NCI-H1436 (cell line): ENCODE measurements at regions not wholly inside any gene's neighbourhood (a gene's known extent, or its start where the extent isn't known, plus 50 kb on each side); places are given as distances from the start of the nearest gene placed in this dataset.
A peak's percentile ranks its signal among the peaks of the same experiment; 100 is the strongest.
"Not testable (repeated sequence)": the region's sequence is repeated elsewhere in the genome, so short reads cannot be mapped to it uniquely, and the experiment has no call there.

Experiments used
- DNase-seq: peaks from one replicate; lab custom pipeline; 2025; lab: John Stamatoyannopoulos, UW

DNA sequence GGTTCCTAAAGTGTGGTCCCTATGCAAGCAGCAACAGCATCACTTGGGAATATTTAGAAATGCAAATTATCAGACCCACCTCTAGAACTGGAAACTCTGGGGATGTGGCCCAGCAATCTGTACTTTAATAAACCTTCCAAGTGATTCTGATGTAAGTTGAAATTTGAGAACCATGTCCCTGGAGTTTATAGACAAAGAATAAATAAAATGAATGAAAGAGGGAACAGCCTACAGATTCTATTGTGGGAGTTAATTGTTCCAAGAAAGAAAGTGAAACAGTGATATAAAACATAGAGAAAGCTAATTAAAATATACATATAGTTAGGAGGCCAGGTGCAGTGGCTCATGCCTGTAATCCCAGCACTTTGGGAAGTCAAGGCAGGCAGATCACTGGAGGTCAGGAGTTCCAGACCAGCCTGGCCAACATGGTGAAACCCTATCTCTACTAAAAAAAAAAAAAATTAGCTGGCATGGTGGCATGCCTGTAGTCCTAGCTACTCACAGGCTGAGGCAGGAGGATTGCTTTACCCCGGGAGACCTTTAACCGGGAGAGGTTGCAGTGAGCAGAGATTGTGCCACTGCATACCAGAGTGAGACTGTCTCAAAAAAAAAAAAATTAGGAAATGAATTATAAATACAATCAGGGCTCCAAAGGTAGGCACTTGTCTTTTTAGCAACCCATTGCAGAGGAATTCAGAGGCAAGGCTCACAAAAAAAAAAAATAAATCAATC, 507.5 kb downstream of the NAV3 start:
- peak; percentile 26 for DNase-seq

DNA sequence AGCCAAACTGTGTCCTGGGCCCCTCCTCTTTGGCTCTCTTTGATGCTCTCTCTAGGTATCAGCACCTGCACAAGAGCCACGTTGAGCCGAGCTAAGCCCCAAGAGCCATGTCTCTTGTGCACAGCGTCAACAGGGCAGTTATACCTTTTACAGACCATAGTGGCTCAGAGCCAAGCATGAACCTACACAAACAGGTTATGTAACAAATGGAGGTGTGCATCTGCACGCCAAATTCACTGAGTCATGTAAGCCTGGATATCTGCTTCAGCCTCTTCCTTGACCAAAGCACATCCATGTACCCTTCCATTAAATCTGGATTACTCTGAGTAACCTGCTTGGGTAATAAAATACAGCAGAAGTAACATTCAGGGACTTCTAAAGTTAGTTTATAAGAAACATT, 509.7 kb downstream of the NAV3 start:
- no peak for DNase-seq

DNA sequence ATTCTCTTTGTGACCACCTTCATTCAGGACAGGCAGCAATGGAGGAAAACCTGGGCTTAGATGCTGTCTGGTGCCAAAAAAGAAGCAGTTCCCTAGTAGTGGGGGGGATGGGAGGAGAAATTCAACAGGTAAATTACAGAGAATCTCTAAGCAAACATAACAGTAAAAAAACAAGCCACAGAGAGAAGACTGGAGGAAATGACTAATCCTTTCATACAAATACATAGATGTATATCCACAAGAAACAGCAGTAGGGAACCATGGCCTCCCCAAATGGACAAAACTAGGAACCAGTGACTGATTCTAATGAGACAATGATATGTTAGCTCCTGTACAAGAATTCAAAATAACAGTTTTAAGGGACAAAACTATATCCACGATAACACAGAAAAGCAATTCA, 513.0 kb downstream of the NAV3 start:
- no peak for DNase-seq

DNA sequence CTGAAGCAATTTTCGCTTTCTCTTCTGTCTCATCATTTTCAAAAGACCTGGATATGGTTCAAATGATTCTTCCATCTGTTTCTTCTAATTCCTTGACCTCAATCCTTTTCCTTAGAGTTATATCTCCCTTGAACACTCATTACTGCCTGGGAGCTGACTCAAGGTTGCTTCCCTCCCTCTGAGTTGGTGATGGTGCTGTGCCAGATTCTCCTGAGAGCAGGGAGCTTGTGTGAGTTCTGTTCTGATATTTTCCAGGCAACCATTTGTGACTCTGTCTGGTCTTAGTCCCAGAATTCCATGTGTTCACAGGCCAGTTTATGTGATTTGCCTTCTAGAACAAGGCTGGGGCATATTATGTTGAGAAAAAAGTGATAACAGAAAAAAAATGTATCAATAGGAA, 505.1 kb upstream of the SYT1 start:
- no peak for DNase-seq

DNA sequence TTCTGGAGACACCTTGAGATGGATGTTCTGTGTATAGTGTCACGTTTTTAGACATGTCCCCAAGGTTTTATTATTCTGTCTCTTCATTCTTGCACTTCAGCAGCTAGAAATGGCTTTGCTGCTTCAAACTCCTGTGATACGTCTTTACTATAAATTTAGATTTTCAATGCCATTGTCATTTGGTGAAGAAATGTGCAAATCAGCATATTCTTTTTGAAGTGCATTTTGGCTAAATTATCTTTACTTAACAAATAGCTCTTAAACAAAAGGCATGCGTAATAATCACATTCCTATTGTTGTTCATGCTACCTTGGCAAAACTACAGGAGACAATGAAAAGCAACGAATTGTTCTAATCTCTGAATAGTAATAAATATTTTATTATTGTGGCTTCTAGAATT, 502.9 kb upstream of the SYT1 start:
- no peak for DNase-seq

DNA sequence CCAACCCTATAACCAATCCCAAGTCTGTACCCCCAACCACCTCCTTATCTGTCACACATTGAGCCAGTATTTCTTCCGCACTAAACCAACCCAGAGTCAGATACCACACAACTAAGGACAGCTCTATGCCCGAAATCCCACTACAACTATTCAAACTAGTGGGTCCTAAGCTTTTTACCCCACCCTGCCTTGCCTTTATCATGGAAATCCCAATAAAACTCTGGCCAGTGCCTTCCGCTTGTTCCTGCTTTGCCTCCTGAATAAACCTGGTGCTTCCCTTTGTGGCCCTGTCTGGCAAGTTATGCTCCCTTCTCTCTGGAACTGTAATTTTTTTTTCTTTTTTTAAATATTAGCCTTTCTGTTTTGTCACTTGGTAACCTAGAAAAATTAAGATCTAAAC, 493.3 kb upstream of the SYT1 start:
- DNase-seq, result no peak

DNA sequence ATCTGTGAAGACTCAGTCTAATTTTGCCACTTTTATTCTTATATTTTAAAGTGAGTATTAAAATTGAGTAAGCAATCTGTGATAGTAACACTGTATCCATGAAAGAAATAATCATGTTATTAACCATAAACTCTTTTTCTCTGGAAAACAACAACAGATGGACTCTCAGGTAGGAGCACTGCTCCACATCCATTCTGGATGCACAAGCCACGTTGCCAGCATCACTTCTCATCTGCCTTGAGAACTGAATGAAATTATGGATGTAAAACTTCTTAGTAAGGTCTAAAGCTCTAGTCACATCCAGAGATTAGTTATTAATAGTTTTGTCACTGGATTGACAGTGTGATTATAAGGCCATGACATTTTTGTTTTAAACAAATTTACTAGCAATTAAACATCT, 489.1 kb upstream of the SYT1 start:
- no peak for DNase-seq

DNA sequence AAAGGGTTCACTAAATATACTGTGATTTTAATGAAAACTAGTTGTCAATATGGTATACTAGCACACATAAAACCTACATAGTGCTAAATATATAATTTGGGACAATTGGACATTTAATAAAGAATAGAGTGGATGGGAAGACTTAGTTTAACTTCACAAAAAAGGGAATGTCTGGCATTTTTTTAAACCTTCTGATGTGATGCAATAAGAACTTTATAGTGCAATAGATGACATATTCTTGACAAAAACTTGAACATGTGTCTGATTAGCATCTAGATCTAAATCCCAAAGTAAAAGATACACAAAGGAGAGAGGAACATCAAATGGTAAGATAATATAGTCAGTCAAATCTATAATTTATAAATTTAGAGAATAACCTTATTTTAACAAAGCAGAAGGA, 488.3 kb upstream of the SYT1 start:
- DNase-seq, result no peak

DNA sequence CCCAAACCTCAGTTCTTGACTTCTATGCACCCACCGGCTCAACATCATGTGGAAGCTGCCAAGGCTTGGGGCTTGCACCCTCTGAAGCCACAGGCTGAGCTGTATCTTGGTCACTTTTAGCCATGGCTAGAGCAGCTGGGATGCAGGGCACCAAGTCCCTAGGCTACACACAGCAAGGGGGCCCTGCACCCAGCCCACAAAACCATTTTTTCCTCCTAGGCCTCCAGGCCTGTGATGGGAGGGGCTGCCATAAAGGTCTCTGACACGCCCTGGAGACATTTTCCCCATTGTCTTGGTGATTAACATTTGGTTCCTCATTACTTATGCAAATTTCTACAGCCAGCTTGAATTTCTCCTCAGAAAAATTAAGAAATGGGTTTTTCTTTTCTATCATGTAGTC, 485.5 kb upstream of the SYT1 start:
- not testable (repeated sequence) for DNase-seq

DNA sequence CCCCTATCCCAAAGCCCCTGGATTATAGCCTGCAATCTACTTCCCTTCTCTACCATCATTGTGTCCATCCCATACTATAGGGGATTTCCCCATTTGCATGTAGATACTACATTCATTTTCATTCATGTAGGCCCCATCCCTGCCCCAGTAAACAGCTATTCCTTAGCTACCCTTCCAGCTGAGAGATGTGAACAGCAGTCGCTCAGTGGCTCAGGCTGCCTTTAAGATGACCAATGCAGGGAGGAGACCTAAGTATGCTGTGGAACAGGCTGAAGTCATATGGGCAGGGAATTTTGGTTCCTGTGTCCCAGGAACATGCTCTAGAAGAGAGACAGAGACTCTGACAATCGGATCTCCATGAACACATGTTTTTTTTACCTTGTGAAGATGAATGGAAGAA, 481.2 kb upstream of the SYT1 start:
- no peak for DNase-seq

DNA sequence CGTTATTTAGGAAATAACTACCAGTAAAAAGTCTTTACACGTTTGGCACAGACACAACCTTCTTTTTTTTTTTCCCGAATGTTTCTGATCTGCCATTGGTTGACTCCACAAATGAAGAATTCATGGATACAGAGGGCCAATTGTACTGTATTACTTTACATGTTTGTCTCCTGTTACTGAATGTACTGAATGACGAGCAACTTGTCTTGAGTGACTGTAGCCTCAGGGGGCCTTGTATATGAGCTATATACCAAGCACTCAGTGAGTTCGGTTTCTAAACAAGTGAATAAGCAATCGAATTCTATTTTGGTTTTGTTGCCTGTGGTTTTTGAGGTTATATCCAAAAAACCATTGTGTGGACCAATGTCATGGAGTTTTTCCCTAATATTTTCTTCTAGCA, 480.0 kb upstream of the SYT1 start:
- no peak for DNase-seq

DNA sequence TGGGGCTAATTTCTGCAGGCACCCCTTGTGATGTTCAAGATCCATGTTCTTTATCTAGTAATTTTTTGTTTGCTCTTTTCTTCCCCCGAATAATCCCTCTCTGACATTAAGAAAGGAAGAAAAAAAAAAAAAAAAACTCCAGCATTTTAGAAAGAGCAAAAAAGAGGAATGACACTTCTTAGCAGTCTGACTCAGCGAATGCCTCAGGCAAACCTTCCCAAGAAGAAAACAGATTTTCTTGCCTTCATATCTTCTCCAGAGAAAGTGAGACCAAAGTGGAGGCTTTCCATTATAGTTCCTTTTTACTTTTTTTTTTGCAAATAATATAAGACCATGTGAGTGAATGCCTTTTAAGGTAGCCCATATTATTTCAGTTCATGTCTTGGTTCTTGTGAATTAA, 479.0 kb upstream of the SYT1 start:
- no peak for DNase-seq

DNA sequence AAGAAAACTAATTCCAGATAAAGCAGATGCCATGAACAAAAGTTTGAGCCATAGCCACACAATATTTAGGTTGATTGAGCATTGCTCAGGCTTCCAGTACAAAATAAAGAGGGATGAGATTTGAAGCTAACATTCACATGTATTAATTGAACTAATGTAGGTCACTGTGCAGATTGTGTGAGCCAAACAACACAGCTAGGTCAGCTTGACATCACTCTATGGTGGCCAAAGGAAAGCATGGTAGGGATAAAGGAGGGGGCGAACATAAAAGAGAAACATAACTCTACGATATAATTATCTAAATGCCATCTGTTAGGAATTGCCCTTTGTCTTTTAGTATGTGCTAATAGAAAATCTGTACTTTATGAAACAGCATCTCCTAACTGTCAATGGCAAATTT, 477.7 kb upstream of the SYT1 start:
- DNase-seq, result no peak

DNA sequence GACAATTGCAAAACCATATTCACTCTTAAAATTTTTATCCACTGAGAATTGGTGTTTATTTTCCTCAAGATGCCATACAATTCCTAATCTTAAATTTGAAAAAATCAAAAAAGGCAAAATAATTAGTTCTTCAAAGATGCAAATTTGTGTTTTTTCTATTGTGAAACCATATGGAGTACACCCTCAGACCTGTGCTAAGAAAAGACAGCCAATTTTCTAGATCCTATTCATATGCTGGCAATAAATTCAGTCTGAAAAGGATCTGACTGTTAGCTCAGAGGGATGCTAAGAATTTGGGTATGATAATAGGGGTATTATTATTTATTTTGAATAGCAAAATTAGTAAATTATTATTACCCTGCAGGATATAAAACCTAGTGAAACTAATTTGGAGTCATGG, 476.9 kb upstream of the SYT1 start:
- no peak for DNase-seq

DNA sequence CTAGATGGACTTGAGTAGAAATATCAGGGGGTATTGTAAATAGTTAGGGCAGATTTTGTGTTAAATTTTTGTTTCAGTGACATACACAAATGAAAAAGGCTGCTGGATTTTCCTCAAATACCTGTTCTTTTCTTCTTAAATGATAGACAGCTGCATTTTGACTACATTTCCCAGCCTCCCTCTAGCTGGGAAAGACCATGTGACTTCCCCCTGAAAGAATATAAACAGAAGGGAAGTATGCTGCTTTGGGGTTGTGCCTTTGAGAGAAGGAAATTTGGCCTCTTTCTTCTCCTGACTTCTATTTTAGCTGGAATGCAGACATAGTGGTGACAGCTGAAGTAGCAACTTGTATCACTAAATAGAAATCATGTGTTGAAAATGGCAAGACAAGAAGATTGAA, 476.1 kb upstream of the SYT1 start:
- DNase-seq, result no peak

DNA sequence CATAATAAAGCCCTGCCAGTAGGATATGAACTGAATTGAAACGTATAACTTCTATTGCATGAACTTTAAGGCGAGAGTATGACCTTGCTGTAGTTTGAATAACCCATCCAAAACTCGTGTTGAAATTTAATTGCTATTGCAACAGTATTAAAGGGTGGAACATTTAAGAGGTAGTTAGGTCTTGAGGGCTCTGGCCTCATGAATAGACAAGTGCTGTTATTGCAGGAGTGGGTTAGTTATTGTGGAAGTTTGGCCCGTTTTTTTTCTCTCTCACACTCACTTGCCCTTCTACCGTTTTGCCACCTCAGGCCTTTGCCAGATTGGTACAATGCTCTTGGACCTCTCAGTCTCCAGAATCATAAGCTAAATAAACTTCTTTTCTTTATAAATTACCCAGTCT, 473.7 kb upstream of the SYT1 start:
- DNase-seq, result no peak

DNA sequence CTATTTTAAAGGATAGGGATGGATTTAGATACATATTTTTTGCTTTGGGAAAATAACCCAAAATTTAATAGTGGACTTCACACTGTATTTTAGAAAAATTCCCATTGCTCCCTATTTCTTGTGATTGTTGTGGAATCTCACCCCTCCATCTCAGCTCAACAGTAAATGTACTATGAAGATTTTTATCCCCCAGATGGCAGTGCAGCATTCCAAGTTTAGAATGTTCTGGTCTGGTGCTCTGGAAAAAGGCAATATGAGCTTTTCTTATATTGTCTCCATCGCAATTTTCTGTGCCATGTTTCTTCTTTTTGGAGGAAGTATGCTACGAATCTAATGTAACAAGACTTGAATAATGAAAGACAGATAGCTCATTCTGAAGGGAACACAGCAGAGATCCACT, 471.7 kb upstream of the SYT1 start:
- DNase-seq, result peak; percentile 9

DNA sequence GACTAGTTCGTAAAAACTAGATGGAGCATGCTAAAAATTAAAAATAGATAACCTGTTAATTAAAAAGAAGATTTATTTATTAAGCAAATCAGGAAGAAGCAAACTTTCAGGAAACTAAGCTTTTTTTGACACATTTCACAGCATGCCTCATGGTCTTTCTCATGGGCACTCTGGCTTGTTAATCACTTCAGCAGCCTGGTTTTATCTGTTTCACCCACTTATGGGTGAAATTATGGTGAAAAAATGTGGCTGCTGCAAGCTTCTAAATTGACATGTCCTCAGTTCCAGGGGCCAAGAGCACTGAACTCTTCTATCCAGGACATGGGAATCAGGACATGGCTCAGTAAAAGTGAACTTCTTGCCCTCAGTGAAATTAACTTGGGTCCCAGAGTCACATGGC, 468.6 kb upstream of the SYT1 start:
- no peak for DNase-seq

DNA sequence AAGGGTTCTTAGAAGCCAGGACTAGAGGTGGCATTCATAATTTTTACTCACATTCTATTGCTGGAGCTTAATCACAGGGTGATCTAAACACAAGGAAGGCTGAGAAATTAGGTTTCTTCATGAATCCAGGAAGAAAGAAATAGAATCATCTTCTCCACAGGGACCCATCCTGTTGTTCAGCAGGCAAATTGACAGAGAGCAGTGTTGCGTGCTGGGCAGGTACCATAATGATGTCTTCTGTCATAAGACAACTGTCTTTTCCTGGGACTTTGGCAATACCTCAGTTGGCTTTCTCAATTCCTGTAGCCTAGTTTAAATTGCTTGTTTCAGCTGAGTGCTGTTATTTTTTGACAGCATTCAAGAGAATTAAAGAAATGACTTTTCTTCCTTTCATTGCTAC, 468.0 kb upstream of the SYT1 start:
- no peak for DNase-seq

DNA sequence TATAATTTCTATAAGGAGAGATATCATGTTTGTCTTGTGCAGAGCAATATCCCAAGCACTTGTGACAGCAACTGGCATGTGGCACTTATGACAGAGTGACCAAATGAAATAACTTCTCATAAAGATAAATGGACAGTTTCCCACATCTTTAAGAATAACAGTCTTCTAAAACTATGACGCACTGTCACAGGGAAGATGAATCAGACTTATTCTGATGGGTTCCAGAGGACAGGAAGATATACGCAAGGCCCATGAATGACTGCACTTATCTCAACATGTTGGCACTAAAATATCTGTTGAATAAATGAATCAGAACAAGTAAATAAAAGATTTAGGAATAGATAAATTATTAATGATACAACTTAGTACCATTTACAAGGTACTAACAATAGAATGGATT, 465.8 kb upstream of the SYT1 start:
- no peak for DNase-seq

DNA sequence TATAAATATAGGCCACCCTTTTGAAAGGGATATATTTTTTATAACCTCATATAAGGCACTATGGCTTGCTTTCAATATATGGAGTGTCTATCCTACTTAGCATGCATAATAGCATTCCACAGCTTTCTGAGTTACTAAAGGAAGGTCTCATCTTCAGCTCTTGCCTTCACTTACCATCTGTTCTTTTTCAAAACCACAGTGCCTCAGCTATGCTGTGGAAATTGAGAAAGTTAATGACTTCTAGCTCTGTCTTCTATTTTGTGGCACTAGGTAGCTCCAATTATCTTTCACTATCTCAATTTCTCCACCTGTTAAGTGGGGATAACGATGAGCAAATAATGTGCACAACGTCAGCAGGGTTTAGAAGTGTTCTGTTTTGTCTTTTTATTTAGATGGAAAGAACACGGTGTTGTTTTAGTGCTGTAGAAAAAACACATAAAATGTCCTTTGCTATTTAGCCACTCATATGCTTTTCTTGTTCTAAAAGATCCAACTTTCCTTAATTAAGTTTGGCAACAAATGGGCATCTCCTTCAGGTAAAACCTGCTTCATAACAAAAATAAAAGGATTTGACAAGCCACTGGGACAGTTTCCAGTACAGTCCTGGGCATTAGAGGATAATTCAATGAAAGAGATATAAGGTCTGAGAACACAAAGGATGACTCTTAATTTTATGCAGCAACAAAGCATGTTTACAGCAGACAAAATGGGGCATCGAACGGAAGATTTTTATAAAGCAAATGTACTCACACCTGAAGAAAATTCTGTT, 462.0 kb upstream of the SYT1 start:
- peak; percentile 27 for DNase-seq

DNA sequence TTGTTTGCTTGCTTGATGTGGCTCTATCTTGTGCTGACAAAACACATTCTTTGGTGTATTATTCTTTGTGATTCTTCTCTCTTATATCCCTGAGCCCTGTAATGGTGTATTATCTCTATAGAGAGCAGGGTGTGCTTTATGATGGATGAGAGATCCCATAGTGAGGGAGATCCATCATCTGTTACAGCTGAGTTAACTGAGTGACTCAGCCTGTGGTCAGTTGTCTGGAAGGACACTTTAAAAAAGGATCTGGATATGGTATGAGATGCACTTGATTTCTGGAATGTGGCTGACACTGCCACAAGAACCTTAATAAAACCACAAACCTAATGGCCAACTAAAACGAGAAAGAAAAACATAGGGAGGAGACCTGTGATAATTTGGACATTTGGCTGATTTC, 461.4 kb upstream of the SYT1 start:
- no peak for DNase-seq

DNA sequence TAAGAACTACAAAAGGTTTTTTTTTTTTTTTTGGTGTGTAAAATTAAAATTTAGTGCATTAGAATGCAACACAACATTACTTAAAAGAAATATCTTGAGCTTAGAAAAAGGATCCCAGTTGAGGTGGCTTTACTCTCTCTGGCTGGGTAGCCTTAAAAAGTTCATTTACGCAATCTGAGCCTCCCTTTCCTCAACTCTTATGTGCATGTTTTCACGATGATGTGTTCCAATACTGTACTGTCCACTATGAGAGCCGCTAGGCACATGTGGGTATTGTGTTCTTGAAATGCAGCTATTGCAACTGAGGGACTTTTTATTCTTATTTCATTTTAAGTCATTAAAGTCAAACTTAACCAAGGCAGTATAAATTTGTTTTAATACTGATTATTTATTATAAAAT, 460.9 kb upstream of the SYT1 start:
- no peak for DNase-seq

DNA sequence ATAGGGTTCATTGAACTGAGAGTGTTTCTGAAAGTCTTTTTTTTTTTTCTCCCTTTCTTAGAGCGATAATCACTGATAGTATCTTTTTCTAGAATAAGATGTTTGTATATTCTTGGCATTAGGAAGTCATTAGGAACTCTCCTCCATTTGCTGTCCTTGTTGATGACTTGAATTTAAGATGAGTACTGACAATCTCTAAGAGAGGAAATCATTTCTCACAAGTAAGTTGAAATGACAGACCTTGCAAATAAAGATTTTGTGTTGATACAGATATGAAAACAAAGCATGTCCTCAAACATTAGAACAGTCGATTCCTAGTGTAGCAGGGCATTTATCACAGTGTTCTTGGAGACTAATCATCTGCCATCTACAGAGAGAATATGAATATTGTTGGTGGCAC, 458.4 kb upstream of the SYT1 start:
- no peak for DNase-seq
